Activated CD4-positive, alpha-beta T cell treated with anti-CD3 and anti-CD28 coated beads, Interleukin-2, amount 50 U/mL, for 16 hours (primary cell): ENCODE measurements at regions not wholly inside any gene's neighbourhood (a gene's known extent, or its start where the extent isn't known, plus 50 kb on each side); places are given as distances from the start of the nearest gene placed in this dataset.

Experiments used
- DNase-seq: peaks from one replicate; pipeline ENCODE4 v3.0.0-alpha.2; 2020

- no peak for DNase-seq
These were observed 226.9 kb downstream of the CDC5L start for GRCh38 chr6:44614396-44614795.

- DNase-seq, result no peak
These were observed 228.1 kb downstream of the CDC5L start for GRCh38 chr6:44615621-44616020.

- DNase-seq, result no peak
These were observed 229.9 kb downstream of the CDC5L start for GRCh38 chr6:44617416-44617815.

GRCh38 chr6:44618371-44618770, 230.9 kb downstream of the CDC5L start:
- DNase-seq, result no peak

- DNase-seq, result no peak
These were observed 233.4 kb downstream of the CDC5L start for GRCh38 chr6:44620922-44621321.

GRCh38 chr6:44621846-44622245, 234.3 kb downstream of the CDC5L start:
- no peak for DNase-seq

- DNase-seq, result no peak
These were observed 235.0 kb downstream of the CDC5L start for GRCh38 chr6:44622555-44622954.

- no peak for DNase-seq
These were observed 235.4 kb downstream of the CDC5L start for GRCh38 chr6:44622956-44623355.

GRCh38 chr6:44624226-44624625, 236.7 kb downstream of the CDC5L start:
- no peak for DNase-seq

- DNase-seq, result no peak
These were observed 237.5 kb downstream of the CDC5L start for GRCh38 chr6:44624936-44625573.

GRCh38 chr6:44625996-44626395, 238.5 kb downstream of the CDC5L start:
- no peak for DNase-seq

GRCh38 chr6:44626616-44627015, 239.1 kb downstream of the CDC5L start:
- no peak for DNase-seq

GRCh38 chr6:44627091-44627882, 239.8 kb downstream of the CDC5L start:
- DNase-seq, result no peak

- DNase-seq, result no peak
These were observed 240.4 kb downstream of the CDC5L start for GRCh38 chr6:44627883-44628271.

GRCh38 chr6:44628347-44628746, 240.8 kb downstream of the CDC5L start:
- DNase-seq, result no peak

GRCh38 chr6:44629636-44630035, 242.1 kb downstream of the CDC5L start:
- no peak for DNase-seq

- DNase-seq, result peak; percentile 56
These were observed 242.9 kb downstream of the CDC5L start for GRCh38 chr6:44630125-44631028.

- no peak for DNase-seq
These were observed 244.5 kb downstream of the CDC5L start for GRCh38 chr6:44631968-44632367.

GRCh38 chr6:44634321-44634720, 246.8 kb downstream of the CDC5L start:
- no peak for DNase-seq

GRCh38 chr6:44635486-44635885, 248.0 kb downstream of the CDC5L start:
- no peak for DNase-seq

GRCh38 chr6:44636561-44637248, 249.2 kb downstream of the CDC5L start:
- DNase-seq, result no peak

GRCh38 chr6:44641344-44642031, 254.0 kb downstream of the CDC5L start:
- no peak for DNase-seq
